22Rv1 (cell line): ENCODE measurements at regions not wholly inside any gene's neighbourhood (a gene's known extent, or its start where the extent isn't known, plus 50 kb on each side); places are given as distances from the start of the nearest gene placed in this dataset.
A peak's percentile ranks its signal among the peaks of the same experiment; 100 is the strongest.

Source experiments
- CTCF ChIP-seq: fragments of 450-650 bp; IDR thresholded peaks from 2 replicates; pipeline ENCODE4 v1.5.1; 2017; ENCODE audit warnings: mild to moderate bottlenecking
- ZFX ChIP-seq: fragments of 450-650 bp; IDR thresholded peaks from 2 replicates; pipeline ENCODE4 v1.6.1; 2017; ENCODE audit warnings: antibody characterized with exemption, borderline replicate concordance

- TF ChIP-seq CTCF (peak; percentile 52), ZFX (no peak)
Measured at GRCh38 chrX:34365471-34365870, 233.4 kb upstream of the FAM47A start.
